NCI-H1105 (cell line): ENCODE measurements at regions not wholly inside any gene's neighbourhood (a gene's known extent, or its start where the extent isn't known, plus 50 kb on each side); places are given as distances from the start of the nearest gene placed in this dataset.
"Not testable (repeated sequence)": the region's sequence is repeated elsewhere in the genome, so short reads cannot be mapped to it uniquely, and the experiment has no call there.

Source experiments
- DNase-seq: peaks from one replicate; lab custom pipeline; 2025; lab: John Stamatoyannopoulos, UW

DNA sequence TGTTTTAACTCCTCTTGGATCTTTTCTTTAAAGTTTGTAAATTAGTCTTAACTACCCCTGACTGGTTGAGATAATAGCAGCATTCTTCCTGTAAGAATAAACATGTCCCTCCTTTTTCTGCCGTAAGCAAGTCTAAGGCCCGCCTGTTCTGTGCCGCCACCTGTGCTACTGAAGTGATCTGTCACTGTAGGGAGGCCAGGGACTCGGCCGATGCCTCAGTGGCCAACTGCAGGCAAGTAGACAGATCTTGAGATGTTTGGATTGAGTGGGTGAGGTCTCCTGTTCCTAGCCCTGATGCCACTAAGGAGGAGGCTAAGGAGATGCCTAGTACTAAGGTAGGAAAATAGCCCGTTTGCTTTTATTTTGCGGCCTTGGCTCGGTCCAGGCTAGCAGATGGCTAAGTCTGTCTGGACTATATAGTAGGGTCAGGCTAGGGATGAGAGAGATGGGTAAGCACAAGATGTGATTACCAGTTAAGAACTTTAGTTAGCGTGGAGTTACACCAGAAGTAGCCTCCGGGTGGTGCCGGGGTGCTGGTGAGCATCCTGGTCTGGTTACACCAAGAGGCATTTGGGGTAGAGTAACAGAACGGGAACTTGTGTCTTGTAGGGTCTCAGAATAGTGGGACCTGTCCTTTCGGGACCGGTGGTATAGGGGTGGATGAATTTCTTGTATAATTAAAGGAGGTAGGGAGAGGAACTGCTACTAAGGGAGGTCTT lies 584.2 kb downstream of the SUCLG1 start:
- no peak for DNase-seq

DNA sequence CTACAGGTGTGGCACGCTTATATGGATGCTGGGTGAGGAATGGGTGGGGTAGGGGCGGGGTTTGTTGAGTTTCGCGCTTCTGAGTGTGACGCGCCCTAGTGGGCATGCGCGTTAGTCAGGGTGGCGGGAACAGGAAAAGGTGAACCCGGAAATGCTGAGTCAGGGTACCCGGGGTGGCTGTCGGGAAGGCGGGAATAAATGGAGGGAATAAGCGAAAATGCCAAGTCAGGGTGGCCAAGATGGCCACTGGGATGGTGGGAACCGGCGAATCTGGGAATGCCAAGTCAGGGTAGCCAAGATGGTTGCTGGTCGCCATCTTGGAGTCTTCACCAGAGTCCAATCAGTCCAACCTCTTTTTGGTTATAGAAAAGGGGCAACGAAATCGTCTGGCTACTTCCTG lies 585.0 kb downstream of the SUCLG1 start:
- DNase-seq = no peak

DNA sequence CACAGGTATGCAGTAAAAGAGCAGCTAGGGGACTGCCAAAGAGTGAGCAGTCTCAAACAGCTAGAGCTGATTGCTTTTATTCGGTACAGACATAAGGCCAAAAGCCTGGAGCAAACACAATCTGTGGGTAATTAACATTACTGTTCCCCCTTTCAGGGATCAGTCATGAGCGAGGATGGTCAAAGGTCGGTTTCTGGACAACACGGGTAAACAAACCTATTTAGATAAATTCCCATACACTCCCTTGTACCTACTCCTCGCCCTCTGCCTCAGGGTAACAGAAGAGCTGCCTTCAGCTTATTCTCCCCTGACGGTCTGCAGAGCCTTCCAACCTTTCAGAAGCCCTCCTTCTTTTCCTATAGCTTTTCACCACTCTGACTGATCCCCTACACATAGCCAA lies 586.0 kb downstream of the SUCLG1 start:
- no peak for DNase-seq

DNA sequence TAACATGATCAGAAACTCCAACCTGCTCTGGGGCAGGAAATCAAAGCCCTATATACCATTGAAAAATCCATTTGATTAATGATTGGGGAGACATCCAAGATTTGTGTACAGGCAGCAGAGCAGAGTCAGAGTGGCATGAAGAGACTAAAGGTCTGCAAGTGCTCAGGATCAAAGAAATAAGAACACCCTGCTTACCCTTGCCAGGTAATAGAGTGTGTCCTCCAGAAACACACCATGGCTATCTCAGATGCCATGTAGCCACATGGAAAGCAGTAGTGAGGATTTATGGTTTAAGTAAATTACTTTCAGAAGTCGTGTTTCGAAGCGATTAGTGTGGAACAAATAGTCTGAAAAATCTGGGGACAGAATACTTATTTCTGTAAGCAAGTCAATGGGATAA lies 592.9 kb downstream of the SUCLG1 start:
- no peak for DNase-seq

DNA sequence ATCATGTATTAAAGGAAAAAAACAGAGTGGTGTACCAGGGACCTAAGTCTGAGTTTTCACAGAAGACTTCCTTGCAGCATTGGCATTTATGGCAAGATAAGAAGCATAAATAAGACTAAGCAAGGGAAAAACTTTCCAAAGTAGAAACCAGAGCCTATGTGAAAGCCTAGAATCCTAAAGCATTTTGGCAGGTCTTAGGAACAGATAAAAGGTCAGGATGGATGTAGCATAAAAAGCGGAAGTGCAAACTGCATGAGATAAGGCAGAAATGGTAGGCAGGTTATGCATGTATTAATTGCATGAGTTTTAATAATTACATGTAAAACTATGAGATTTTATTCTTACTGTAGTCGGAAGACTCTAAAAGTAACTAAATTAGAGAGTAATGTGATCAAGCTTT lies 596.5 kb downstream of the SUCLG1 start:
- no peak for DNase-seq

DNA sequence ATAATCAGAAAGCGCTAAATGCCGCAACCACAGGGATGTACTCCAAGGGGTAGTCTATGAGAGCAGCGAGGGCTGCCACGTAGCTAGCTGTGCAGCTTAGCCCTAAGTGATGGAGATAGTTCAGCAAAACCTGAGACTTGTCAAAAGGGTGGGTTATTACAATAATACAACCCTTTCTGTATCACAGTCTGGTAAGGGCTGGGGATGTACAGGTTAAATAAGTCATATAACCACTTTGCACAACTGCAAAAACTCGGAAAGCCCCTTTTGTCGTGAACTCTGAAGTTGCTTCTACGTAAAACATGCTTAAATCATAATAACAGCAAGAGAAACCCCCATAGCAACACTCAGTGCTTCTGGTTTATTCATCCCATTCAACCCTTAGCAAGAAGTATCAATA lies 598.8 kb downstream of the SUCLG1 start:
- DNase-seq = no peak

DNA sequence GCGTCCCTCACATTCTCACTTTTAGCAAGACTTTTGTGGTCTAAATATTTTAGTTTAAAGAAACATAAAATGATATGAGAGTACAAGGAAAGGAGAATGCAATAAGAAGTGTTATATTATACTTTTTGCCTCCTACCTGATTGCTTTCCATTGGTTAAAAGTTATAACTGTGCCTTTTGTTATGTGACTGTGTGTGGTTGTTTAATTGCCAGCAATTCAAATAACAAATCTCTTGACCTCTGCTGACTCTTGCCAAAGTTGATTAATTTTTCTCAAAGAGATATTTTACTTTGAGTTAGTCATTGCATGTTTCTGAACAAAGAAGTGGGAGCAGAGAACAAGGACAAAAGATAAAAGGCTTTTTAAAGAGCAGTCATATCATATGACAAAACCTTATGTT lies 599.5 kb downstream of the SUCLG1 start:
- DNase-seq = no peak

DNA sequence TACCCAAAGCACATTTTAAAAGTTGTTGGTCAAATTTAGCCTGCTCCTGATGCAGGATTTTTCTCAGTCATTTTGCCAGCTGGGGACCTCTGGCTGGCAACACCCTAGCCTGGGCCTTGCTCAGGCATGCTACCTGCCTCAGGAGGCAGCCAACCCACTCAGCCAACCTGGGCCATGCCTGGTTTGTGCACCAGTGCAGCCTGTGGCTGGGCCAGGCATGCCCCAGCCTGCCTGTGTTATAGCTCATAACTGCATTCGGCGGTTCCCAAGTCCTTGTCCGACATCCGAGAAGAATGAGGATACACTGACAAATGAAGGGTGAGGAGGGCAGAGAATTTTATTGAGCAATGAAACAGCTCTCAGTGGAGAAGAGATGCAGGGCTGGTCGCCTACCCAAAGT lies 608.0 kb downstream of the SUCLG1 start:
- no peak for DNase-seq

DNA sequence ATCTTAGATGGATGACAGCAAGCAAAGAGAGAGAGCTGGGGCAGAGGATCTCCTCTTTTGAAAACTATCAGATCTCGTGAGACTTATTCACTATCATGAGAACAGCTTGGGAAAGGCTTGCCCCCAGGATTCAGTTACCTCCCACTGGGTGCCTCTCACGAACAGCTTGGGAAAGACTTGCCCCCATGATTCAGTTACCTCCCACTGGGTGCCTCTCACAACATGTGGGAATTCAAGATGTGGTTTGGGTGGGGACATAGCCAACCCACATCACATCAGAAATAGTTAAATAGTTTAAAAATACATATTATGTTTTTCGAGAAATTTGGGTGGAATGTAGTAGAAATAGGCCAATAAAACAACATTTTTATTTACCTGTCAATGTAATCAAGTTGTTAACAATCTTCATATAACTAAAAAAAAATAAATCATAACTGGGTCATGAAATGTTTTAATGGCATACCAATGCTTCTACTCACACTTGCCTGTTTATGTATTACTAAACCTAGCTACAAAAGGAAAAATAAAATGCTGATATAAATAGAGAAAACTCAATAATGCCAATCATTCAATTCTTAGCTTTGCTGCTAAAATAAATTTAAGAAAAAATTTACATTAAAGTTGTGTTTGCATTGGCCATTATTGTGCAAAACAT lies 608.9 kb downstream of the SUCLG1 start:
- no peak for DNase-seq

DNA sequence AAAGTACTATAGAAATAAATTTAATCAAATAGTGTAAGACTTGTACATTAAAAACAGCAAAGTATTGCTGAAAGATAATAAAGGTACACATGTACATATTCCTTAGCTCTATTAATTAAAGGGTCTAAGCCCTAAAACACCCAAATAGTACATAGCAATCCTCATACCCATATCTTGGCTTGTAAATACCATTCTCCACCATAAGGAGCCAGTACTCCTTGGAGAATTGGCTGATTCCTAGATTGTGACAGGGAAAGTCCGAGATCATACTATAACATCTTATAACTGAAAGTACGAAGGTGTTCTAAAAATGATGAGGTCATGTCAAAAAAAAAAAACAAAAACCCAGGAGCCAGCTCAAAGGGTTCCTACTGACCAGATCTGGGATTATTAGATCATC lies 614.6 kb downstream of the SUCLG1 start:
- no peak for DNase-seq

DNA sequence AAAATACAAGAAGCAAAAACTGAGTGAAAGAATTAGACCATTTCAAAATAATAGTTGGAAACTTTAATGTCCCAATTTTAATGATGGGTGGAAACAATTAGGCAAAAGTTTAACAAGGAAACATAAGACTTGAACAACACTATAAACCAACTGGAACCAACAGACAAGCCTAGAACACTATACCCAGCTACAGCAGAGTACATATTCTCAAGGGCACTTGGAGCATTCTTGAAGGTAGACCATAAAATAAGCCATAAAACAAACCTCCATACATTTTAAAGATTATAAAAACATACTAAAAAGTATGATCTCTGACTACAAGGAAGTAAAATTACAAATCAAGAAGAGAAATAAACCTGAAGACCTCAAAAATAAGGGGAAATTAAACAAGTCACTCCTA lies 616.7 kb downstream of the SUCLG1 start:
- no peak for DNase-seq

DNA sequence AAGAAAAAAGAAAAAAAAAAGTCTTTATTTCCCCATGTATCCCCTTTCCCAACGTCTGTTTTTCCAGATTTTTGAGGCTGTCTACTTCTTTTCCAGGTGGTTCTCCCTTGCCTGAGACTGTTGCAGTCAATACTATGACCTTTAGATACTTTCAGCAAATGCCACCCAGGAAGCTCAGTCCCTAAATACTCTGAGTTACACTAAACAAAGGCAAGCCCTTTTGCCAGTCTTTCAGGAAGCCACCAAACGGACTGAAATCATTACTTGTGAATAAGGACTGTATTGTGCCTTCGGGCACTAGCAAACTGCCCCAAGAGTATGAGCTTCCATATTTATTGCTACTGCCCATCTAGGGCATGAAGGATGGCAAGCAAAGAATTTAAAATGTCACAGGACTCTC lies 621.3 kb downstream of the SUCLG1 start:
- DNase-seq = no peak

DNA sequence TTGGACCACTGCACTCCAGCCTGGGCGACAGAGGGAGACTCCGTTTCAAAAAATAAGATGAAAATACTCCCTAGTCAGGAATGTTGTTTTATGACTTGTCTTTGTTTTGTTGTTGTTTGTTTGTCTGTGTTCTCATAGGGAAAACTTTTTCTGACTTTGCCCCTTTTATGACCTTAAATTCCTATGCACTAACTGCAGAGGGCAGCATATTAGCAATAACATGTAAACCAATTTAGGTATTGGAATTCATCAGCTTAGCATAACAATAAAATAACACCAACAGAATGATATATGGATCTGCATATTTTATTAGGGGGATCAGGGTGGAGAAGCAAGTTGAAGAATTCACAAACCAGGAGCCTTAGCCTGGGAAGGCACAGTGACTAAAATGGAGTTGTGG lies 631.5 kb downstream of the SUCLG1 start:
- no peak for DNase-seq

DNA sequence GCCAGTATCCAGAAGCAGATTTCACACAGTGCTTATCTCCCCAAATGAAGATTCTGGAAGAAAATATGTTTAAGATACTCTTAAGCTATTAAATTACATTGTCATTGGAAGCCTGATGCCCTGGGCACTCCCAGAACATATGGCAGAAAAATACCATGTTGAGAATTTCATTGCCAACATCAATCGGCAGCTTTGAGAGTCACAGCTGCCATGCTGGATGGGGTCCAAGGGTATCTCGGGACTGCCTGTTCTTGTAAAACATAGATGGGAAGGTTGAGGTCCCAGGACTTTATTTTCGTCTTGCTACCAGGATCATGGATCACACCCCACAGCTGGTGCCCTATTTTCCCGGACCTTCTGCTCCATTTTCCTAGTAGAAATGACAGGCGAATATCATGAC lies 632.5 kb downstream of the SUCLG1 start:
- DNase-seq = no peak

DNA sequence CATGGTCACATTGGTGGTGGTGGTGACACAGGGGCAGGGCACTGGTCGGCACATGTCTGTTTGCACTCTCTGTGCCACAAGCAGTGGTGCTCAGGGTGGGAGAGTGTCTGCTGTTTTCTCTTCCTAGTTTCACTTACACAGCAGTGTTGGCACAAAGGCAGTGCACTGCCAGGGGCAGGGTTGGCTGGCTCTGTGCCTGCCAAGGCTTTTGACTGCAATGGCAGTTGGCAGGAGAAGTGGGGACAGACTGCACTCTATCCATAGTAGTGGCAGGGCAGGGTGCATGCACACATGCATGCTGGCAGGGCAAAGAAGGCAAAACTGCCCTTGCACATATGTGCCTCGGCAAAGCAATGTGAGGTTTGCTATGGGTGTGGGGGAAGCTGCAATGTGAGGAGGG lies 635.9 kb downstream of the SUCLG1 start:
- DNase-seq = no peak

DNA sequence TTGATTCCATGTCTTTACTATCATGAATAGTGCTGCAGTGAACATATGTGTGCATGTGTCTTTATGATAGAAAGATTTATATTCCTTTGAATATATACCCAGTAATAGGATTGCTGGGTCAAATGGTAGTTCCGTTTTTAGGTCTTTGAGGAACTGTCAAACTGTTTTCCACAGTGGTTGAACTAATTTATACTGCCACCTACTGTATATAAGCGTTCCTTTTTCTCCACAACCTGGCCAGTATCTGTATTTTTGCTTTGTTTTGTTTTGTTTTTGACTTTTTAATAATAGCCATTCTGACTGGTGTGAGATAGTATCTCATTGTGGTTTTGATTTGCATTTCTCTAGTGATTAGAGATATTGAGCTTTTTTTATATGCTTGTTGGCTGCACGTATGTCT lies 641.6 kb downstream of the SUCLG1 start:
- no peak for DNase-seq

DNA sequence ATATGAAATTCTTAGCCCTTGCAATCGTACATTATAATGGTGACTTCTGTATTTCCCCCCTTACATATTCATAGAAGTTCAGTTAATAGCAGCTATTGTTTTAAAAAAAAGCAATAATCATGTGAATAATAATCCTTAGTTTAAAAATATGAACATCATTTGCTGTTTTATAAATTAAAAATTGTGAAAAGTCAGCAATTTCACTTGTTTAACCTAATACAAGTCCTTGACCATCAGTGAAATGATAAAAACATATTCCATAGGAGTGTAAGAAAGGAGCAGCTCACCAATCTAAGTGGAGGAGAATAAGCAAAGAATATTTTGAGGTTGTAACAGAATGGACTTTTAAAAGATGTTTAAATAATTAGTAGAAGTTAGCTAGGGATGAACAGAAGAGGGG lies 650.2 kb downstream of the SUCLG1 start:
- DNase-seq = no peak

DNA sequence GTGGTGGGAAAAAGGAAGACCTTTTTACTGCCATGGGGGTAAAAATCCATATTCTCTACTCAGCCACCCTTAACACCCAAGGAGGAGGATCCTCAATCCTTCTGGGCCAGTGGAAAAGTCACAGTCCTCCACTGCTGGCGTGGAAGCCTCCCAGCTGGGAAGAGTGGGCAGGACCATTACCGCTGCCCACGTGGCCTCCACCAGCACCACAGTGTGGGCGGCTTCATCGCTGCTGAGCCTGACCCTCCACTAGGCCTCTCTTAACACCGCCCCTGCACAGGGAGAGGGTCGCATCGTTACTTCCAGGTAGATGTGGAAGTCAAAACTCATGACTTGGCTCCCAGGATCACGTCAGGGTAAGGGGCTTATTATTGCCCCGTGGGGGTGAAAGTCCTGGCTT lies 656.5 kb downstream of the SUCLG1 start:
- DNase-seq = no peak

DNA sequence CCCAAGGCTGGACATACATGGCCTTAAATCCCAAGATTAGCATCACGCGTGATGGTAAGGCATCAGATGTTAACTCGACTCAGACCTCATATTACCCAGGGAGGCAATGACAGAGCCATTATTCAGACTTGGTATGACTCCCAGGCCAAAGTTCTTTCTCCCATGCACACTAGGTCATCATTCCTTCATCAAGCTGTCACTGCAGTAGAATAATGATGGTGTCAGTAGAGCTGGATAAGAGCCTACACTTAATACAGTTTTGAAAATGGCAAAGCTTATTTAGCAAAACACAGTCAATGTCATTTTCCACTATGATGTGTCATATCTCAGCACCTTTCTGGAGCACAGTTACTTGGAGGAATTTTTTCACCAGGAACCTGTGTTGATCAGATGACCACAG lies 663.3 kb downstream of the SUCLG1 start:
- no peak for DNase-seq

DNA sequence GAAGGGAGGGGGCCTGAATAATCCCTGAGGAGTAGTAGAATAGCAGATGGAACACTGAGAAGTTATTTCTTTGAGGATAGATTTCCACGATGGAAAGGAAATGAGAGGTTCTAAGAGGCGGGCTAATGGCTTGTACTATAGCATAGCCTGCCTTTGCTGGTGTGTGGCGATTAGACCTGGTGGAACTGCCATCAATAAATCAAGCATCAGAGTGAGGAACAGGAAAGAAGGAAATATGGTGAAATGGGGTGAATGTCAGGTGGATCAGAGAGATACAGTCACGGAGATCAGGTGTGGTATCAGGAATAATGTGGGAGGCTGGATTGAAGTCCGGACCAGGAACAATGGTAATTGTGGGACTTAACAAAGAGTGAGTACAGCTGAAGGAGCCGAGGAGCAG lies 668.6 kb downstream of the SUCLG1 start:
- DNase-seq = not testable (repeated sequence)

DNA sequence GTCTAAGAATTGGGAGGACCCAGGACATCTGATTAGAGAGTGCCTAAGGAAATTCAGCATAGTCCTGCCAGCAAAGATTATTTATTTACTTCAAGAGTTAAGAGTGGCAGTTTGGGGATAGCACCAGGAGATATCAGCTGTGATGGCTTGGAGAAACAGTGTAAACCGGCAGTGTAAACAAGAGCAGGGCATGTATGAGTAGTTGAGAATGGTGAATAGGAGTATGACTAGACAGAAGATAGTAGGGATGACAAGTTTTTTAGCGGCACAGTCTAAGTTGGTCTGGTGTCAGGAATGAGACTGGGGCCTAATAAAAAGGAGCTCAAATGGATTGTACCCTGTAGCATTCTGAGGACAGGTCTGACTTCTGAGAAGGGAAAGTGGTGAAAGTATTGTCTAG lies 669.4 kb downstream of the SUCLG1 start:
- DNase-seq = not testable (repeated sequence)

DNA sequence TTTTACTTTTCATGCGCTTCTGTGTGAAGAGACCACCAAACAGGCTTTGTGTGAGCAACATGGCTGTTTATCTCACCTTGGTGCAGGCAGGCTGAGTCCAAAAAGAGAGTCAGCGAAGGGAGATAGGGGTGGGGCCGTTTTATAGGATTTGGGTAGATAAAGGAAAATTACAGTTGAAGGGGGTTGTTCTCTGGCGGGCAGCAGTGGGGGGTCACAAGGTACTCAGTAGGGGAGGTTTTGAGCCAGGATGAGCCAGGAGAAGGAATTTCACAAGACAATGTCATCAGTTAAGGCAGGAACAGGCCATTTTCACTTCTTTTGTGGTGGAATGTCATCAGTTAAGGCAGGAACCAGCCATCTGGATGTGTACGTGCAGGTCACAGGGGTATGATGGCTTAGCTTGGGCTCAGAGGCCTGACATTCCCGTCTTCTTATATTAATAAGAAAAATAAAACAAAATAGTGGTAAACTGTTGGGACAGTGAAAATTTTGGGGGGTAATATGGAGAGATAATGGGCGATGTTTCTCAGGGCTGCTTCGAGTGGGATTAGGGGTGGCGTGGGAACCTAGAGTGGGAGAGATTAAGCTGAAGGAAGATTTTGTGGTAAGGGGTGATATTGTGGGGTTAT lies 670.0 kb downstream of the SUCLG1 start:
- DNase-seq = not testable (repeated sequence)

DNA sequence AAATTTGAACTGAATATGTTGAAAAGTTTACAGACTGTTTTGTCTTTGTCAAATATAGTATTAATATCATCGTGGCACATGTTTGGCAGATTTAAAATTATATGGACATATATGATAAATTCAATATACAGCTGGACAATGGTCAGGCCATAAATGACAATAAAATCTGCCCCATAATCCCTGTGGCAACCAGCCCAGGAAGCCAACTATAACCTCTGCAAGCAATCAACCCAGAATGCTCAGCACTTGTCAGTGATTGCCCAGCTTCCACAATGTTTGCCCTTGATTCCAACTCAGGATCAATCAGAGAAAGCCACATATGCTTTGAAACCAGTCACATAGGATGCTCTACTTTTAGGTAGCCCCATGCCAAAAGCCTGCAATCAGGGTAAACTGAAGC lies 671.9 kb downstream of the SUCLG1 start:
- DNase-seq = no peak

DNA sequence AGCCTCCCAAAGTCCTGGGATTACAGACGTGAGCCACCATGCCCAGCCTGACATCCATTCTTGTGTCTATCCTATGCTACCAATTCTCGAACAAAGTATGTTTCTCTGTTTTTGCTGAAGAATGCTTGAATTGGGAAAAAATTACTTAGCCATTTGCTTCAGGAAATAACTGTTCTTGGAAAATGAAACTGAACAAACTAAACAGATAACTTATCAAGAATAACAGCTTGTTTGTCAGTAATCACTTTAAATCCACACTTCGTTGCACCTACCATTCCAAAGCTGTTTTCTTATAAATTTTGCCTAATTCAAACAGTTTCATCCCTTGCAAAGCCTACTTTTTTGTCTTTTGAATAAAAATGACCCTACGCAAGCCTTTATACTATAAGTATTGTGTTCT lies 672.9 kb downstream of the SUCLG1 start:
- no peak for DNase-seq
